ENCODE measurements at regions not wholly inside any gene's neighbourhood (a gene's known extent, or its start where the extent isn't known, plus 50 kb on each side); places are given as distances from the start of the nearest gene placed in this dataset.

GRCh38 chr10:128609460-128609859 lies 483.2 kb upstream of the MKI67 start:
- Mint-ChIP-seq H3K9me3 (peaks cover 0 to 2% (median 0%) of the 10 kb centered on the region in 11 donors), H3K4me1 (no peaks in the 10 kb centered on the region), H3K4me3 (no peak overlapping the region), H3K27me3 (peaks cover 0 to 23% (median 4%) of the 10 kb centered on the region in 5 donors), H3K27ac (no peak overlapping the region), H3K36me3 (no peaks in the 10 kb centered on the region)
- intact Hi-C loops (cut with micrococcal nuclease) = no loop called here
- CTCF ChIA-PET = no interaction called here
- no peaks in the 10 kb centered on the region for H3K9me3 ChIP-seq (ENCODE audit: control insufficient read depth in 2 of 3, low read length in 3 of 3)
- no peaks in the 10 kb centered on the region for H3K36me3 ChIP-seq (ENCODE audit: control insufficient read depth in 2 of 3, insufficient read depth in 3 of 3, low read length in 3 of 3)
- DNase-seq (no peak), ATAC-seq (no peak)
- POLR2A ChIA-PET = no interaction called here
- no peaks in the 10 kb centered on the region for H3K4me1 ChIP-seq (ENCODE audit: control insufficient read depth in 2 of 2, insufficient read depth in 2 of 2, low read length in 2 of 2)
- H3K27ac ChIP-seq (ENCODE audit: low read depth, low read length) = no peak overlapping the region
- no peak overlapping the region for H3K4me3 ChIP-seq (ENCODE audit: low read length)
- H3K27me3 ChIP-seq (ENCODE audit: control insufficient read depth in 2 of 2, insufficient read depth in 2 of 2, low read length in 2 of 2) = no peaks in the 10 kb centered on the region

- no peak for DNase-seq
- no peaks in the 10 kb centered on the region for H3K4me1 Mint-ChIP-seq
- ATAC-seq = no peak
- no peaks in the 10 kb centered on the region for H3K4me1 ChIP-seq (ENCODE audit: control insufficient read depth in 2 of 2, insufficient read depth in 2 of 2, low read length in 2 of 2)
- no peak overlapping the region for H3K4me3 Mint-ChIP-seq
- H3K27ac Mint-ChIP-seq = no peak overlapping the region
- peaks cover 0 to 2% (median 0%) of the 10 kb centered on the region in 11 donors for H3K9me3 Mint-ChIP-seq
- H3K4me3 ChIP-seq (ENCODE audit: low read length) = no peak overlapping the region
- no peaks in the 10 kb centered on the region for H3K27me3 ChIP-seq (ENCODE audit: control insufficient read depth in 2 of 2, insufficient read depth in 2 of 2, low read length in 2 of 2)
- H3K27ac ChIP-seq (ENCODE audit: low read depth, low read length) = no peak overlapping the region
- POLR2A ChIA-PET = no interaction called here
- intact Hi-C loops (cut with micrococcal nuclease) = no loop called here
- no peaks in the 10 kb centered on the region for H3K36me3 Mint-ChIP-seq
- H3K9me3 ChIP-seq (ENCODE audit: control insufficient read depth in 2 of 3, low read length in 3 of 3) = no peaks in the 10 kb centered on the region
- peaks cover 0 to 23% (median 4%) of the 10 kb centered on the region in 5 donors for H3K27me3 Mint-ChIP-seq
- H3K36me3 ChIP-seq (ENCODE audit: control insufficient read depth in 2 of 3, insufficient read depth in 3 of 3, low read length in 3 of 3) = no peaks in the 10 kb centered on the region
- CTCF ChIA-PET = no interaction called here
These were observed 483.9 kb upstream of the MKI67 start for GRCh38 chr10:128610113-128610512.

GRCh38 chr10:128612195-128612594 lies 486.0 kb upstream of the MKI67 start:
- no peak for DNase-seq
- no peaks in the 10 kb centered on the region for H3K4me1 Mint-ChIP-seq
- Histone ChIP-seq H3K27me3 (ENCODE audit: control insufficient read depth in 2 of 2, insufficient read depth in 2 of 2, low read length in 2 of 2) (no peaks in the 10 kb centered on the region), H3K27ac (ENCODE audit: low read depth, low read length) (no peak overlapping the region), H3K9me3 (ENCODE audit: control insufficient read depth in 2 of 3, low read length in 3 of 3) (no peaks in the 10 kb centered on the region), H3K4me3 (ENCODE audit: low read length) (no peak overlapping the region), H3K36me3 (ENCODE audit: control insufficient read depth in 2 of 3, insufficient read depth in 3 of 3, low read length in 3 of 3) (no peaks in the 10 kb centered on the region), H3K4me1 (ENCODE audit: control insufficient read depth in 2 of 2, insufficient read depth in 2 of 2, low read length in 2 of 2) (no peaks in the 10 kb centered on the region)
- H3K27ac Mint-ChIP-seq = no peak overlapping the region
- intact Hi-C loops (cut with micrococcal nuclease) = no loop called here
- no peak overlapping the region for H3K4me3 Mint-ChIP-seq
- H3K36me3 Mint-ChIP-seq = no peaks in the 10 kb centered on the region
- ATAC-seq = no peak
- POLR2A ChIA-PET = no interaction called here
- CTCF ChIA-PET = no interaction called here
- peaks cover 0 to 19% (median 4%) of the 10 kb centered on the region in 5 donors for H3K27me3 Mint-ChIP-seq
- peaks cover 0 to 3% (median 0%) of the 10 kb centered on the region in 11 donors for H3K9me3 Mint-ChIP-seq

- ATAC-seq = no peak
- CTCF ChIA-PET = no interaction called here
These were observed 486.4 kb upstream of the MKI67 start for GRCh38 chr10:128612631-128613030.

GRCh38 chr10:128614016-128614605 lies 487.9 kb upstream of the MKI67 start:
- peaks cover 0 to 16% (median 0%) of the 10 kb centered on the region in 5 donors for H3K27me3 Mint-ChIP-seq
- H3K9me3 Mint-ChIP-seq = peaks cover 0 to 3% (median 0%) of the 10 kb centered on the region in 11 donors
- H3K27ac Mint-ChIP-seq = no peak overlapping the region
- ATAC-seq (no peak), DNase-seq (no peak)
- Histone ChIP-seq H3K4me3 (ENCODE audit: low read length) (no peak overlapping the region), H3K27me3 (ENCODE audit: control insufficient read depth in 2 of 2, insufficient read depth in 2 of 2, low read length in 2 of 2) (no peaks in the 10 kb centered on the region), H3K27ac (ENCODE audit: low read depth, low read length) (no peak overlapping the region), H3K4me1 (ENCODE audit: control insufficient read depth in 2 of 2, insufficient read depth in 2 of 2, low read length in 2 of 2) (no peaks in the 10 kb centered on the region), H3K9me3 (ENCODE audit: control insufficient read depth in 2 of 3, low read length in 3 of 3) (no peaks in the 10 kb centered on the region), H3K36me3 (ENCODE audit: control insufficient read depth in 2 of 3, insufficient read depth in 3 of 3, low read length in 3 of 3) (no peaks in the 10 kb centered on the region)
- no peaks in the 10 kb centered on the region for H3K36me3 Mint-ChIP-seq
- no peak overlapping the region for H3K4me3 Mint-ChIP-seq
- intact Hi-C loops (cut with micrococcal nuclease) = no loop called here
- no peaks in the 10 kb centered on the region for H3K4me1 Mint-ChIP-seq
- ChIA-PET POLR2A (no interaction called here), CTCF (no interaction called here)

More at GRCh38 chr10:128612631-128613030, 486.4 kb upstream of the MKI67 start:
- Histone ChIP-seq H3K27me3 (ENCODE audit: control insufficient read depth in 2 of 2, insufficient read depth in 2 of 2, low read length in 2 of 2) (no peaks in the 10 kb centered on the region), H3K36me3 (ENCODE audit: control insufficient read depth in 2 of 3, insufficient read depth in 3 of 3, low read length in 3 of 3) (no peaks in the 10 kb centered on the region), H3K4me1 (ENCODE audit: control insufficient read depth in 2 of 2, insufficient read depth in 2 of 2, low read length in 2 of 2) (no peaks in the 10 kb centered on the region), H3K4me3 (ENCODE audit: low read length) (no peak overlapping the region), H3K9me3 (ENCODE audit: control insufficient read depth in 2 of 3, low read length in 3 of 3) (no peaks in the 10 kb centered on the region), H3K27ac (ENCODE audit: low read depth, low read length) (no peak overlapping the region)
- no peaks in the 10 kb centered on the region for H3K36me3 Mint-ChIP-seq
- no peaks in the 10 kb centered on the region for H3K4me1 Mint-ChIP-seq
- H3K9me3 Mint-ChIP-seq = peaks cover 0 to 3% (median 0%) of the 10 kb centered on the region in 11 donors
- DNase-seq = no peak
- no peak overlapping the region for H3K27ac Mint-ChIP-seq
- peaks cover 0 to 16% (median 4%) of the 10 kb centered on the region in 5 donors for H3K27me3 Mint-ChIP-seq
- intact Hi-C loops (cut with micrococcal nuclease) = no loop called here
- H3K4me3 Mint-ChIP-seq = no peak overlapping the region
- POLR2A ChIA-PET = no interaction called here

GRCh38 chr10:128614802-128615553 lies 488.8 kb upstream of the MKI67 start:
- H3K4me1 Mint-ChIP-seq = no peaks in the 10 kb centered on the region
- no peaks in the 10 kb centered on the region for H3K27me3 ChIP-seq (ENCODE audit: control insufficient read depth in 2 of 2, insufficient read depth in 2 of 2, low read length in 2 of 2)
- ATAC-seq (no peak), DNase-seq (no peak)
- H3K4me1 ChIP-seq (ENCODE audit: control insufficient read depth in 2 of 2, insufficient read depth in 2 of 2, low read length in 2 of 2) = no peaks in the 10 kb centered on the region
- no peak overlapping the region for H3K4me3 Mint-ChIP-seq
- H3K9me3 ChIP-seq (ENCODE audit: control insufficient read depth in 2 of 3, low read length in 3 of 3) = no peaks in the 10 kb centered on the region
- no peak overlapping the region for H3K27ac Mint-ChIP-seq
- ChIA-PET CTCF (no interaction called here), POLR2A (no interaction called here)
- peaks cover 0 to 3% (median 0%) of the 10 kb centered on the region in 11 donors for H3K9me3 Mint-ChIP-seq
- no peak overlapping the region for H3K27ac ChIP-seq (ENCODE audit: low read depth, low read length)
- H3K36me3 ChIP-seq (ENCODE audit: control insufficient read depth in 2 of 3, insufficient read depth in 3 of 3, low read length in 3 of 3) = no peaks in the 10 kb centered on the region
- H3K4me3 ChIP-seq (ENCODE audit: low read length) = no peak overlapping the region
- intact Hi-C loops (cut with micrococcal nuclease) = no loop called here
- H3K27me3 Mint-ChIP-seq = peaks cover 0 to 16% (median 0%) of the 10 kb centered on the region in 5 donors
- H3K36me3 Mint-ChIP-seq = no peaks in the 10 kb centered on the region

- Mint-ChIP-seq H3K27me3 (peaks cover 0 to 11% (median 0%) of the 10 kb centered on the region in 5 donors), H3K27ac (no peak overlapping the region), H3K4me3 (no peak overlapping the region), H3K4me1 (no peaks in the 10 kb centered on the region), H3K36me3 (no peaks in the 10 kb centered on the region), H3K9me3 (peaks cover 0 to 3% (median 0%) of the 10 kb centered on the region in 11 donors)
- H3K4me3 ChIP-seq (ENCODE audit: low read length) = no peak overlapping the region
- ATAC-seq = no peak
- no peak for DNase-seq
- ChIA-PET CTCF (no interaction called here), POLR2A (no interaction called here)
- H3K9me3 ChIP-seq (ENCODE audit: control insufficient read depth in 2 of 3, low read length in 3 of 3) = no peaks in the 10 kb centered on the region
- no peaks in the 10 kb centered on the region for H3K36me3 ChIP-seq (ENCODE audit: control insufficient read depth in 2 of 3, insufficient read depth in 3 of 3, low read length in 3 of 3)
- H3K27ac ChIP-seq (ENCODE audit: low read depth, low read length) = no peak overlapping the region
- no peaks in the 10 kb centered on the region for H3K27me3 ChIP-seq (ENCODE audit: control insufficient read depth in 2 of 2, insufficient read depth in 2 of 2, low read length in 2 of 2)
- intact Hi-C loops (cut with micrococcal nuclease) = no loop called here
- H3K4me1 ChIP-seq (ENCODE audit: control insufficient read depth in 2 of 2, insufficient read depth in 2 of 2, low read length in 2 of 2) = no peaks in the 10 kb centered on the region
These were observed 491.3 kb upstream of the MKI67 start for GRCh38 chr10:128617532-128617931.
